NCI-H2196 (cell line): ENCODE measurements at regions not wholly inside any gene's neighbourhood (a gene's known extent, or its start where the extent isn't known, plus 50 kb on each side); places are given as distances from the start of the nearest gene placed in this dataset.

Experiments used
- DNase-seq: peaks from one replicate; lab custom pipeline; 2025; ENCODE audit not compliant: unreplicated experiment; lab: John Stamatoyannopoulos, UW

DNA sequence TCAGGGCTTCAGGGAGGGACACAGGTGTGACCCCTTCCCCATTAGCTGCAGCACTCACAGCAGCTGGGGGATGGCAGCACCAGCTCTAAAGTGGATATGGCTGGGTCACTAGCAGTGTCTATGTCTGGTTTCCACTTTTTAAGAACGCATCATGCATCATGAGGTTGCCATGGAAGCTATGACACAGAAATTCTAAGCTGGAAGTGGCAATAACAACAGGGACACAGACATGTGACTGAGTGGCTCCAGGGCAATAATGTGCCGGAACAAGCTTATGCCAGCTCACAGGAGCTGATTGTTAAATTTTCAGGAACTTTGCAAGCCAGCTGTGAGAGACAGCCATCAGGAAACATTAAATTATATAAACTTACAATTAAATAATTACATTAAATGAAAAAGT is 51.2 kb upstream of the NFASC start:
- no peak for DNase-seq
